ENCODE measurements at regions not wholly inside any gene's neighbourhood (a gene's known extent, or its start where the extent isn't known, plus 50 kb on each side); places are given as distances from the start of the nearest gene placed in this dataset.

DNA sequence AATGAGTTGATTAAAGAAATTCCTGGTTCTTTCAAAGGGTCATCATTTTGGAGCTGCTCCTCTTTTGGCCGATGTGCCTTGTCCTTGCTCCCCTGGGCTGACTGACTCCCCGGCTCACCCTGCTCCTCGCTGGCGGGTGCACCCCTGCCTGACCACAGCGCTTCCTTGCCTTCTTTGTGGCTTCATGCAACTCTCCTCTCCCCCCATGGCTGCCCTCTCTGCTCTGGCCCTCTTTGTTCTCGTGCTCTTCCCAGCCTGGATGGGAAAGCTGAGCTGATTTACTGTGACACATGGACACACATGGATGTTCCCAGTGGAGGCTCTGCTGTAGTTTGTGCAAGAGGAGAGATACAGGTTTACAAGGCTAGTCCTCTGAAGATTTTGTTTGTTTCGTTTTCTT is 234.6 kb downstream of the HAUS1 start:
- Histone ChIP-seq H3K4me1 (ENCODE audit: control insufficient read depth in 1 of 2, insufficient read depth in 2 of 2, low read length in 2 of 2) (peaks cover 0 to 20% of the 10 kb centered on the region in 2 donors), H3K36me3 (ENCODE audit: control insufficient read depth in 1 of 2, insufficient read depth in 2 of 2, low read length in 2 of 2) (no peaks in the 10 kb centered on the region), H3K9me3 (ENCODE audit: control insufficient read depth in 1 of 2, low read length in 2 of 2) (no peaks in the 10 kb centered on the region), H3K4me3 (ENCODE audit: low read depth in 1 of 2, low read length in 2 of 2) (no peak overlapping the region), H3K27me3 (ENCODE audit: low read depth, low read length) (no peaks in the 10 kb centered on the region), H3K27ac (ENCODE audit: low read length) (no peak overlapping the region)

GRCh38 chr18:46340716-46341115 is 236.5 kb downstream of the HAUS1 start:
- Histone ChIP-seq H3K4me1 (ENCODE audit: control insufficient read depth in 1 of 2, insufficient read depth in 2 of 2, low read length in 2 of 2) (peaks cover 0 to 7% of the 10 kb centered on the region in 2 donors), H3K27ac (ENCODE audit: low read length) (no peak overlapping the region), H3K4me3 (ENCODE audit: low read depth in 1 of 2, low read length in 2 of 2) (no peak overlapping the region), H3K36me3 (ENCODE audit: control insufficient read depth in 1 of 2, insufficient read depth in 2 of 2, low read length in 2 of 2) (no peaks in the 10 kb centered on the region), H3K27me3 (ENCODE audit: low read depth, low read length) (no peaks in the 10 kb centered on the region), H3K9me3 (ENCODE audit: control insufficient read depth in 1 of 2, low read length in 2 of 2) (no peaks in the 10 kb centered on the region)

- H3K36me3 ChIP-seq (ENCODE audit: control insufficient read depth in 1 of 2, insufficient read depth in 2 of 2, low read length in 2 of 2), result no peaks in the 10 kb centered on the region
- no peaks in the 10 kb centered on the region for H3K4me1 ChIP-seq (ENCODE audit: control insufficient read depth in 1 of 2, insufficient read depth in 2 of 2, low read length in 2 of 2)
- H3K9me3 ChIP-seq (ENCODE audit: control insufficient read depth in 1 of 2, low read length in 2 of 2), result no peaks in the 10 kb centered on the region
- no peak overlapping the region for H3K4me3 ChIP-seq (ENCODE audit: low read depth in 1 of 2, low read length in 2 of 2)
- no peak overlapping the region for H3K27ac ChIP-seq (ENCODE audit: low read length)
- H3K27me3 ChIP-seq (ENCODE audit: low read depth, low read length), result no peaks in the 10 kb centered on the region
These were observed 237.9 kb downstream of the HAUS1 start for GRCh38 chr18:46341986-46342525.

DNA sequence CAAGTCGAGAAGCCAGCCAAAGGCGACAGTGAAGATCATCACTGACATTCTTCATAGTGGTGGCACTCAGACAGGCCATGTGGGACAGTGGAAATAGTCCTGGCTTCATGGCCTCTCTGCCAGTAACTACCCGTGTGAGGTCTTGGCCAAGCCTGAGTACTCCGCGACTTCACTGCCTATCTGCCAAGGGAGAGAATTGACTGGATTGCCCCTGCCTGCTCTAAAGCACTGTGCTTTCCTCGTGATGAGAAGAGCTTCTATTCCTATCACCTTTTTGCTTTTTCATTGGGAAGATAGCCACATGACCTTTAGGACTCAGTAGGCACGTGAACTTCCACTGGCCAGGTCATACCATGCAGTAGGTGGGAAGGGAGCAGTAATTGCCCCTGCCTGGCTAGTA is 239.3 kb downstream of the HAUS1 start:
- Histone ChIP-seq H3K27ac (ENCODE audit: low read length) (no peak overlapping the region), H3K27me3 (ENCODE audit: low read depth, low read length) (no peaks in the 10 kb centered on the region)

GRCh38 chr18:46343931-46344372 is 239.8 kb downstream of the HAUS1 start:
- no peaks in the 10 kb centered on the region for H3K36me3 ChIP-seq (ENCODE audit: control insufficient read depth in 1 of 2, insufficient read depth in 2 of 2, low read length in 2 of 2)
- no peak overlapping the region for H3K27ac ChIP-seq (ENCODE audit: low read length)
- no peak overlapping the region for H3K4me3 ChIP-seq (ENCODE audit: low read depth in 1 of 2, low read length in 2 of 2)
- H3K27me3 ChIP-seq (ENCODE audit: low read depth, low read length), result no peaks in the 10 kb centered on the region
- H3K4me1 ChIP-seq (ENCODE audit: control insufficient read depth in 1 of 2, insufficient read depth in 2 of 2, low read length in 2 of 2), result no peaks in the 10 kb centered on the region
- H3K9me3 ChIP-seq (ENCODE audit: control insufficient read depth in 1 of 2, low read length in 2 of 2), result no peaks in the 10 kb centered on the region

More for the DNA sequence above, 239.3 kb downstream of the HAUS1 start:
- no peaks in the 10 kb centered on the region for H3K36me3 ChIP-seq (ENCODE audit: control insufficient read depth in 1 of 2, insufficient read depth in 2 of 2, low read length in 2 of 2)
- no peak overlapping the region for H3K4me3 ChIP-seq (ENCODE audit: low read depth in 1 of 2, low read length in 2 of 2)
- no peaks in the 10 kb centered on the region for H3K9me3 ChIP-seq (ENCODE audit: control insufficient read depth in 1 of 2, low read length in 2 of 2)
- no peaks in the 10 kb centered on the region for H3K4me1 ChIP-seq (ENCODE audit: control insufficient read depth in 1 of 2, insufficient read depth in 2 of 2, low read length in 2 of 2)

DNA sequence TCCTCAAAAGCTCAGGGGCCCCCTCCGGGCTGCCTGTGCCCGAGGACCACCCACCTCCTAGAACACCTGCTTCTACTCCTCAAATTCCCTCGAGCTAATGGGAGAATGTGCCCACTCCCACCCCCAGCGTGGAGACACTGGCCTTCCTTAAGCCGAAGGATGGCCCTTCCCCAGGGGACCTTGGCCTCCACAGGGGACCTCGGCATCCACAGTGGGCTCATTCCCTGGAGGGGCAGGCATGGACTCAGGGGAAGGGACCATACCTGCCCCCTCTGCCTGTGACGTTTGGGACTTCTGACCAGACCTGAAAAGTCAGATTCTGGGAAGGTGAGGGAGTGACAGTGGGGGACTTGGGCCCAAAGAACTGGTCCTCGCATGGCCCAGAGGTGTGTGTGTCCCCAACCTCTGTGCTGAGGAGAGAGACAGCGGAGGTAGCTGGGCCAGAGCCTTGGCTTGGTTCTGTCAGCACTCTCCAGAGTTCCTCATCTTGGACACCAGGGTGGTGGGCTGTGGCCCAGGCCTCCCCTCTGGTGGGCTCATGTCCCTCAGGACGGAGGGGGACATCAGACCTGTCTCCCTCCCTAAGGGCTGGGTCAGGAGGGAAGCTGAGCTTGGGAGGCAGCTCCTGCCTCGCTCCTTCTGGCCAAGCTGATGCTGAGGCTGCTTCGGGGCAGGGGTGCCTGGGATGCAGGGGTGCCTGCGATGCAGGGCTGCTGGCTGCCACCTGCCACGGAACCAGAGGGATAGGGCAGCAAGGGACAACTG is 240.4 kb downstream of the HAUS1 start:
- Histone ChIP-seq H3K4me3 (ENCODE audit: low read depth in 1 of 2, low read length in 2 of 2) (no peak overlapping the region), H3K27me3 (ENCODE audit: low read depth, low read length) (no peaks in the 10 kb centered on the region), H3K4me1 (ENCODE audit: control insufficient read depth in 1 of 2, insufficient read depth in 2 of 2, low read length in 2 of 2) (no peaks in the 10 kb centered on the region), H3K27ac (ENCODE audit: low read length) (no peak overlapping the region), H3K9me3 (ENCODE audit: control insufficient read depth in 1 of 2, low read length in 2 of 2) (no peaks in the 10 kb centered on the region), H3K36me3 (ENCODE audit: control insufficient read depth in 1 of 2, insufficient read depth in 2 of 2, low read length in 2 of 2) (no peaks in the 10 kb centered on the region)

GRCh38 chr18:46345181-46345465 is 240.9 kb downstream of the HAUS1 start:
- Histone ChIP-seq H3K27ac (ENCODE audit: low read length) (no peak overlapping the region), H3K27me3 (ENCODE audit: low read depth, low read length) (no peaks in the 10 kb centered on the region), H3K36me3 (ENCODE audit: control insufficient read depth in 1 of 2, insufficient read depth in 2 of 2, low read length in 2 of 2) (no peaks in the 10 kb centered on the region), H3K9me3 (ENCODE audit: control insufficient read depth in 1 of 2, low read length in 2 of 2) (no peaks in the 10 kb centered on the region), H3K4me1 (ENCODE audit: control insufficient read depth in 1 of 2, insufficient read depth in 2 of 2, low read length in 2 of 2) (no peaks in the 10 kb centered on the region), H3K4me3 (ENCODE audit: low read depth in 1 of 2, low read length in 2 of 2) (no peak overlapping the region)

GRCh38 chr18:46346213-46346612 is 242.0 kb downstream of the HAUS1 start:
- Histone ChIP-seq H3K4me3 (ENCODE audit: low read depth in 1 of 2, low read length in 2 of 2) (no peak overlapping the region), H3K4me1 (ENCODE audit: control insufficient read depth in 1 of 2, insufficient read depth in 2 of 2, low read length in 2 of 2) (no peaks in the 10 kb centered on the region), H3K9me3 (ENCODE audit: control insufficient read depth in 1 of 2, low read length in 2 of 2) (no peaks in the 10 kb centered on the region), H3K36me3 (ENCODE audit: control insufficient read depth in 1 of 2, insufficient read depth in 2 of 2, low read length in 2 of 2) (no peaks in the 10 kb centered on the region), H3K27ac (ENCODE audit: low read length) (no peak overlapping the region), H3K27me3 (ENCODE audit: low read depth, low read length) (no peaks in the 10 kb centered on the region)

DNA sequence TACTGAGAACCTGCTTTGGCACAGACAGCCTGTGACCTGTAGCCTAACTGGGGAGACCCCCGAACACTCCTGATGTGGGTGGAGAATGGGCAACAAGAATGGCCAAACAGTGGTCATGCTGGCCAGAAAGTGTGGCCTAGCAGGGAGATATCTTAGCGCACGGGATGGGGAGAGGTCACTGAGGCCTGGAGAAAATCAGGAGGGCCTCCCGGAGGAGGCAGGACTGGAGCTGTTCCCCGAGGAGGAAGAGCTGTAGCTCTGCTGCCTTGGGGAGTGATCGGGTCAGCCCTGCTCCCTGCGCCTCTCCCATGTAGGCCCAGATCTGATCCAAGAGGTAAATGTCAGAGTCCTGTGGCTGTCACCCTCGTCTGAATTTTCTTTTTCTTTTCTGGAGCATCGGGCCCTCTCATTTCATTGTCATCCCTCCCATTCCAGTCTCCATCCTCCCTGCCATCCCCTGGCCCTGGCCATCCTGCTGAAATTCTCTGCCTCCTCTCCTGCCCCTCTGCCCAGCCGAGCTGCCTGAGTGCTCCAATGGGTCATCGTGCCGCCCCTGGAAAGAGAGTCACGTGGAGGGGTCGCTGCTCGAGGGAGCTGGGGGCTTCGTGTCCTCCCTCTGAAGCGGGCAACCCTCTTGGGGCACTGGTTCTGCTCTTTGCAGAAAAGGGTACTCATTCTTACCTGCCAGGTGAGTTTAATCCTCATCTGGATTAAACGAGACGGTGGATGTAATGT is 242.9 kb downstream of the HAUS1 start:
- Histone ChIP-seq H3K36me3 (ENCODE audit: control insufficient read depth in 1 of 2, insufficient read depth in 2 of 2, low read length in 2 of 2) (no peaks in the 10 kb centered on the region), H3K4me1 (ENCODE audit: control insufficient read depth in 1 of 2, insufficient read depth in 2 of 2, low read length in 2 of 2) (no peaks in the 10 kb centered on the region), H3K4me3 (ENCODE audit: low read depth in 1 of 2, low read length in 2 of 2) (no peak overlapping the region), H3K27me3 (ENCODE audit: low read depth, low read length) (no peaks in the 10 kb centered on the region), H3K27ac (ENCODE audit: low read length) (no peak overlapping the region), H3K9me3 (ENCODE audit: control insufficient read depth in 1 of 2, low read length in 2 of 2) (no peaks in the 10 kb centered on the region)

- no peak overlapping the region for H3K27ac ChIP-seq (ENCODE audit: low read length)
- H3K36me3 ChIP-seq (ENCODE audit: control insufficient read depth in 1 of 2, insufficient read depth in 2 of 2, low read length in 2 of 2), result no peaks in the 10 kb centered on the region
- no peaks in the 10 kb centered on the region for H3K4me1 ChIP-seq (ENCODE audit: control insufficient read depth in 1 of 2, insufficient read depth in 2 of 2, low read length in 2 of 2)
- H3K27me3 ChIP-seq (ENCODE audit: low read depth, low read length), result no peaks in the 10 kb centered on the region
- no peak overlapping the region for H3K4me3 ChIP-seq (ENCODE audit: low read depth in 1 of 2, low read length in 2 of 2)
- no peaks in the 10 kb centered on the region for H3K9me3 ChIP-seq (ENCODE audit: control insufficient read depth in 1 of 2, low read length in 2 of 2)
These were observed 246.5 kb downstream of the HAUS1 start for GRCh38 chr18:46350598-46351159.

- Histone ChIP-seq H3K4me1 (ENCODE audit: control insufficient read depth in 1 of 2, insufficient read depth in 2 of 2, low read length in 2 of 2) (peaks cover 0 to 4% of the 10 kb centered on the region in 2 donors), H3K36me3 (ENCODE audit: control insufficient read depth in 1 of 2, insufficient read depth in 2 of 2, low read length in 2 of 2) (no peaks in the 10 kb centered on the region), H3K27ac (ENCODE audit: low read length) (no peak overlapping the region), H3K9me3 (ENCODE audit: control insufficient read depth in 1 of 2, low read length in 2 of 2) (no peaks in the 10 kb centered on the region), H3K27me3 (ENCODE audit: low read depth, low read length) (no peaks in the 10 kb centered on the region), H3K4me3 (ENCODE audit: low read depth in 1 of 2, low read length in 2 of 2) (no peak overlapping the region)
These were observed 248.5 kb downstream of the HAUS1 start for GRCh38 chr18:46352520-46353250.

All from muscle layer of duodenum (tissue), 2 donors.